Body of pancreas (tissue), 4 donors: ENCODE measurements at regions not wholly inside any gene's neighbourhood (a gene's known extent, or its start where the extent isn't known, plus 50 kb on each side); places are given as distances from the start of the nearest gene placed in this dataset.
A peak's percentile ranks its signal among the peaks of the same experiment; 100 is the strongest.

Experiments
- ATAC-seq: fragments of 150-250 bp; one replicate; pipeline ENCODE4 v1.9.1; 2016
- DNase-seq, 4 donors: peaks; one replicate each; pipeline ENCODE4 v3.0.0-alpha.2; 2019
- H3K27ac ChIP-seq, 4 donors: fragments of 200-600 bp; sonication (generic); 1 replicate in 3 of 4; 2 replicates in 1 of 4; pipeline versions ENCODE4 v1.5.1 to v1.6.1; 2016 to 2019; ENCODE audit warnings: mild to moderate bottlenecking in 1 of 4, mixed read lengths in 1 of 4, moderate library complexity in 1 of 4
- H3K27me3 ChIP-seq, 2 donors: fragments of 200-600 bp; sonication (generic); one replicate each; pipeline ENCODE4 v1.6.0; 2016; ENCODE audit warnings: mild to moderate bottlenecking in 1 of 2
- H3K36me3 ChIP-seq, 2 donors: fragments of 200-600 bp; sonication (generic); replicated peaks in 1 of 2; 2 replicates each; pipeline ENCODE4 v1.5.1; 2016; ENCODE audit warnings: low read depth in 2 of 2; ENCODE audit not compliant: insufficient read depth in 1 of 2
- H3K4me1 ChIP-seq: fragments of 200-600 bp; sonication (generic); one replicate; pipeline ENCODE4 v1.6.0; 2016
- H3K4me3 ChIP-seq, 2 donors: fragments of 200-600 bp; sonication (generic); 1 replicate in 1 of 2; 2 replicates in 1 of 2; pipeline ENCODE4 v1.5.1; 2016 to 2019
- H3K9me3 ChIP-seq, 3 donors: fragments of 200-600 bp; sonication (generic); 1 replicate in 2 of 3; 2 replicates in 1 of 3; pipeline ENCODE4 v1.5.1; 2016
- POLR2A ChIP-seq, 3 donors: fragments of 450-650 bp; IDR thresholded peaks; one replicate each; pipeline ENCODE4 v1.6.1; 2016; ENCODE audit warnings: antibody characterized with exemption in 3 of 3, mild to moderate bottlenecking in 2 of 3
- WGBS, 2 donors: methylation state at CpG; one replicate each; pipeline ENCODE4 v1.1.5; 2017; 5-methylcytosine and 5-hydroxymethylcytosine counted together
- intact Hi-C: fragments of 100-400 bp; cut with DNase I; formaldehyde crosslinking; loops from one replicate; pipeline ENCODE4 v1.15.1; 2023
- TF ChIP-seq, protein P1 (sequence below), 7 experiments: fragments of 450-650 bp in 4 of 7; fragments of 200-600 bp in 3 of 7; sonication (generic) in 3 of 7; IDR thresholded peaks; one replicate each; pipeline ENCODE4 v1.5.1; 2016 to 2019; ENCODE audit warnings: antibody characterized with exemption in 7 of 7

DNA sequence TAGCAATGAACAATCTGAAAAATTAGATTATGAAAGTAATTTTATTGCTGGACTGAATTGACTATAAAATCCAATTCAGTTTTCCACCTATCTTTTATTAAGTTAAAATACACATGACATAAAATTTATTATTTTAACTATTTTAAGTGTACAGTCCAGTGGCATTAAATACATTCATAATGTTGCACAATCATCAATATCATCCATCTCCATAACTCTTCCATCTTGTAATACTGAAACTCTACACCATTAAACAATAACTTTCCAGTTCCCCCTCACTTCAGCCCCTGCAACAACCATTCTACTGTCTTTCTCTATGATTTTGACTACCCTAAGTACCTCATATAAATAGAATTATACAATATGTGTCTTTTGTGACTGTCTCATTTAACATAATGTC, 200.6 kb upstream of the ITGA1 start:
- Histone ChIP-seq H3K9me3 (no peaks in the 10 kb centered on the region), H3K27me3 (no peaks in the 10 kb centered on the region), H3K4me3 (no peak overlapping the region), H3K4me1 (no peaks in the 10 kb centered on the region), H3K27ac (no peak overlapping the region), H3K36me3 (no peaks in the 10 kb centered on the region)
- ATAC-seq = no peak
- TF ChIP-seq, protein P1, sequence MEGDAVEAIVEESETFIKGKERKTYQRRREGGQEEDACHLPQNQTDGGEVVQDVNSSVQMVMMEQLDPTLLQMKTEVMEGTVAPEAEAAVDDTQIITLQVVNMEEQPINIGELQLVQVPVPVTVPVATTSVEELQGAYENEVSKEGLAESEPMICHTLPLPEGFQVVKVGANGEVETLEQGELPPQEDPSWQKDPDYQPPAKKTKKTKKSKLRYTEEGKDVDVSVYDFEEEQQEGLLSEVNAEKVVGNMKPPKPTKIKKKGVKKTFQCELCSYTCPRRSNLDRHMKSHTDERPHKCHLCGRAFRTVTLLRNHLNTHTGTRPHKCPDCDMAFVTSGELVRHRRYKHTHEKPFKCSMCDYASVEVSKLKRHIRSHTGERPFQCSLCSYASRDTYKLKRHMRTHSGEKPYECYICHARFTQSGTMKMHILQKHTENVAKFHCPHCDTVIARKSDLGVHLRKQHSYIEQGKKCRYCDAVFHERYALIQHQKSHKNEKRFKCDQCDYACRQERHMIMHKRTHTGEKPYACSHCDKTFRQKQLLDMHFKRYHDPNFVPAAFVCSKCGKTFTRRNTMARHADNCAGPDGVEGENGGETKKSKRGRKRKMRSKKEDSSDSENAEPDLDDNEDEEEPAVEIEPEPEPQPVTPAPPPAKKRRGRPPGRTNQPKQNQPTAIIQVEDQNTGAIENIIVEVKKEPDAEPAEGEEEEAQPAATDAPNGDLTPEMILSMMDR (IDR thresholded peaks at IDR 0.05) = no peak
- TF ChIP-seq POLR2A (IDR thresholded peaks at IDR 0.05) = no peak
- intact Hi-C loops = no loop called here
- DNase-seq = no peak

DNA sequence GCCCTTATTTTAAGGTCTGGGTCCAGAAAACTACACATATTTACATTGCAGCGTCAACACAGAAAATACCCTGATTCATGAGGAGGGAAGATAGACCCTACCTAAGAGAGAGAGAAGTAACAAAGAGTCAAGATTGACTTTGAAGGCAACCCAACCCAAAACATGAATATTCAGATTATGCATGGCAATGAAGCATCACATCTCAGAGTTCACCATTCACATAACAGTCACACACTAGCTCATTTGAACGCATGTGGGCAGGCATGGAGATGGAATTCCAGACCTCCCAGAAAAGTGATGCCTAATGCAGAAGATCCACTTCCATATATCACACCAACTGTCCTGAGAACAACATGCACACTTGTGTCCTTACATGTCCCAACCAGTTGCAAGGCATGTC, 190.1 kb upstream of the ITGA1 start:
- ATAC-seq (no peak), DNase-seq (no peak)
- H3K36me3 ChIP-seq = no peaks in the 10 kb centered on the region
- TF ChIP-seq, protein P1 (IDR thresholded peaks at IDR 0.05) = no peak
- no peak for TF ChIP-seq POLR2A (IDR thresholded peaks at IDR 0.05)
- no peaks in the 10 kb centered on the region for H3K4me1 ChIP-seq
- H3K27me3 ChIP-seq = no peaks in the 10 kb centered on the region
- no peak overlapping the region for H3K27ac ChIP-seq
- intact Hi-C loops = no loop called here
- 68 to 69% methylated on average over 2 of the region's 2 CpGs for WGBS, 2 donors
- H3K9me3 ChIP-seq = no peaks in the 10 kb centered on the region
- H3K4me3 ChIP-seq = no peak overlapping the region

DNA sequence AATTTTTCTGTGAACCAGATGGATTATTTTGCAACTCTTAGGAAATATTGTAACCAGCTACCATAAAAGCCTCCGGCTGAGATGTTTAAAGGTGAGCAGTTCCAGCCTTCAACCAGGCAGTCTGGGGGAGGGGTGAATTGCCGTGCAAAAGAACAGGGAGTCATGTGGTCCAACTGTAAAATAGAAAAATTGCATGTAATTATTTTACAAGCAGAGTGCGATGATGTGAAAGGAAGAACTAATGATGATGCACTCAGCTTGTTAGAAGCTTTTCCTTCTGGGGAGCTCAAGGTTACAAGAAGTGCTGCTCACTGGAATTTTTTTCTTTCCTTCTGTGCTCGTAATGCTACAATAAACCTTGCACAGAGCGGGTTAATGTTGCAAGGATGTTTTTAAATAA, 188.7 kb upstream of the ITGA1 start:
- WGBS, 2 donors = 8 to 23% methylated on average over 5 of the region's 5 CpGs

DNA sequence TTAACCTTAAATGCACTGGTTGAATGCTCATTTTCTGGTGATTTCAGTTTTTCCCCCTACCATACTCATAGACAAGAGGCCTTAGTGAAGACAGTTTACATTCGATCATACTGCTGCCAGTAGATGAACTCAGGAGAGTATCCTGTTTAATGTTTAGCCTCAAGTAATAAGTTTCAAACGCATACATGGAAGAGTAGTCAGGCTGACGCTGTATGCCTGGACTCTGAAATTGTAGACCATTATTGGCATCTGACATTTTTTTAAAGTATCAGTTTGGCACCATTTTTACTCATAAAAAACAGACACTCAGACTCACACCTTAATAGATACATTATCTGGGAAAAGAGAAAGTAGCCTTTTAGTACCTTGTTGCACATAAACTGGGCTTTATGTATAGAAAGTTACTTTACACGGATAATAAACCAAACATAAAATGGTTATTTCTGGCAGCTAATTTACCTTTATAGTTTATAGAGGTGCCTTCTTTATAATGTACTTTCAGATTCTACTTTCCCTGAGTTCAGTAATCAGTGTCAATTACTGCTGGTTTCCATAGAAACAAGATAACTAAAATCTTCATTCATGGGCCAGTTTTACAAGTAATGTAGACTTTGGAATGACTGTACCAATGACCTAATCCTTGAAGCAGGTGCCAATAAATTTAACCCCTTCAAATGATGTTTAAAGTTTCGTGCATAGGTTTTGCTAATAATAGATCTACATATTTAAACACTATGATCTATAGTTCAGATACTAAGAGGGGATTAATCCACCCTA, 183.8 kb upstream of the ITGA1 start:
- Histone ChIP-seq H3K36me3 (no peaks in the 10 kb centered on the region), H3K27me3 (no peaks in the 10 kb centered on the region), H3K27ac (no peak overlapping the region), H3K4me1 (peaks cover 10% of the 10 kb centered on the region), H3K9me3 (no peaks in the 10 kb centered on the region), H3K4me3 (no peak overlapping the region)
- no peak for TF ChIP-seq POLR2A (IDR thresholded peaks at IDR 0.05)
- TF ChIP-seq, protein P1 (IDR thresholded peaks at IDR 0.05) = no peak
- 16 to 23% methylated on average over 5 of the region's 5 CpGs for WGBS, 2 donors
- DNase-seq = no peak
- intact Hi-C loops = no loop called here
- peak; percentile 97 for ATAC-seq

More for the DNA sequence above, 188.7 kb upstream of the ITGA1 start:
- H3K4me3 ChIP-seq = no peak overlapping the region
- no peaks in the 10 kb centered on the region for H3K9me3 ChIP-seq
- peaks cover 3% of the 10 kb centered on the region for H3K4me1 ChIP-seq
- DNase-seq (no peak), ATAC-seq (no peak)
- H3K36me3 ChIP-seq = no peaks in the 10 kb centered on the region
- H3K27me3 ChIP-seq = no peaks in the 10 kb centered on the region
- intact Hi-C loops = no loop called here
- TF ChIP-seq, protein P1 (IDR thresholded peaks at IDR 0.05) = no peak
- TF ChIP-seq POLR2A (IDR thresholded peaks at IDR 0.05) = no peak
- no peak overlapping the region for H3K27ac ChIP-seq
